Neural cell (in vitro differentiated cells): ENCODE measurements at regions not wholly inside any gene's neighbourhood (a gene's known extent, or its start where the extent isn't known, plus 50 kb on each side); places are given as distances from the start of the nearest gene placed in this dataset.

Source experiments
- EP300 ChIP-seq: fragments of 450-650 bp; conservative IDR thresholded peaks from 2 replicates; pipeline ENCODE4 v1.6.1; 2014; ENCODE audit warnings: antibody characterized with exemption, mild to moderate bottlenecking, moderate library complexity; ENCODE audit not compliant: poor library complexity, severe bottlenecking
- EZH2 ChIP-seq: fragments of 200-600, 300-800 bp; shearing (Covaris generic), sonication (generic); IDR thresholded peaks from 2 replicates; pipeline ENCODE4 v1.6.1; 2014; ENCODE audit warnings: antibody characterized with exemption, low read length, borderline replicate concordance, mild to moderate bottlenecking; ENCODE audit not compliant: insufficient read depth, poor library complexity, severe bottlenecking
- MXI1 ChIP-seq: fragments of 450-650 bp; conservative IDR thresholded peaks from 2 replicates; pipeline ENCODE4 v1.6.1; 2014; ENCODE audit warnings: antibody characterized with exemption, mild to moderate bottlenecking; ENCODE audit not compliant: poor library complexity, severe bottlenecking
- POLR2AphosphoS5 ChIP-seq: IDR thresholded peaks from 2 replicates; pipeline ENCODE4 v1.6.1; 2012
- RAD21 ChIP-seq: fragments of 450-650 bp; conservative IDR thresholded peaks from 2 replicates; pipeline ENCODE4 v1.6.1; 2014; ENCODE audit warnings: antibody characterized with exemption, mild to moderate bottlenecking, moderate library complexity
- SMC3 ChIP-seq: fragments of 450-650 bp; conservative IDR thresholded peaks from 2 replicates; pipeline ENCODE4 v1.6.1; 2014; ENCODE audit warnings: antibody characterized with exemption, mild to moderate bottlenecking, moderate library complexity; ENCODE audit not compliant: poor library complexity
- TF ChIP-seq, protein P1 (sequence below): fragments of 450-650 bp; IDR thresholded peaks from 2 replicates; pipeline ENCODE4 v1.5.1; 2014; ENCODE audit warnings: antibody characterized with exemption, mild to moderate bottlenecking, moderate library complexity; ENCODE audit not compliant: poor library complexity, severe bottlenecking

DNA sequence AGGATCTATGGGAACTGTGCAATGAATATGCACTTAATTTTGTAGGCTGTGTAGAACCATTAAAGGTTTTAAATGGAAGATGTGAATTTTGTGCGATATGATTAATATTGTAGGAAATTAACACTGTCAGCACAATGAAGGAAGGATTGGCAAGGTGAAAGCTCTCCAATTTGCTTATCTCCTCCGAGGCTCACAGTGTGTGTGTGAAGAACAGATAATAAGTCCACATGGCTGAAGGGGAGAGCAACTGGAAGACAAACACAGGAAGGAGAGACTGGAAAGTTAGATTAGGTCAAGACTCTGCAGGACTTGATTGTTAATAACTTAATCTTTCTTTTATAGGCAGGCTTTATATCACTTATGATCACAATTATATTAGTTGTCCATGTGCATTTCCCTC, 269.7 kb upstream of the VRK2 start:
- no peak for TF ChIP-seq POLR2AphosphoS5
- no peak for TF ChIP-seq EZH2
- TF ChIP-seq, protein P1, sequence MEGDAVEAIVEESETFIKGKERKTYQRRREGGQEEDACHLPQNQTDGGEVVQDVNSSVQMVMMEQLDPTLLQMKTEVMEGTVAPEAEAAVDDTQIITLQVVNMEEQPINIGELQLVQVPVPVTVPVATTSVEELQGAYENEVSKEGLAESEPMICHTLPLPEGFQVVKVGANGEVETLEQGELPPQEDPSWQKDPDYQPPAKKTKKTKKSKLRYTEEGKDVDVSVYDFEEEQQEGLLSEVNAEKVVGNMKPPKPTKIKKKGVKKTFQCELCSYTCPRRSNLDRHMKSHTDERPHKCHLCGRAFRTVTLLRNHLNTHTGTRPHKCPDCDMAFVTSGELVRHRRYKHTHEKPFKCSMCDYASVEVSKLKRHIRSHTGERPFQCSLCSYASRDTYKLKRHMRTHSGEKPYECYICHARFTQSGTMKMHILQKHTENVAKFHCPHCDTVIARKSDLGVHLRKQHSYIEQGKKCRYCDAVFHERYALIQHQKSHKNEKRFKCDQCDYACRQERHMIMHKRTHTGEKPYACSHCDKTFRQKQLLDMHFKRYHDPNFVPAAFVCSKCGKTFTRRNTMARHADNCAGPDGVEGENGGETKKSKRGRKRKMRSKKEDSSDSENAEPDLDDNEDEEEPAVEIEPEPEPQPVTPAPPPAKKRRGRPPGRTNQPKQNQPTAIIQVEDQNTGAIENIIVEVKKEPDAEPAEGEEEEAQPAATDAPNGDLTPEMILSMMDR = no peak
- TF ChIP-seq EP300 = no peak
- no peak for TF ChIP-seq MXI1
- no peak for TF ChIP-seq SMC3
- TF ChIP-seq RAD21 = no peak
